Thyroid gland (tissue), 4 donors: ENCODE measurements at regions not wholly inside any gene's neighbourhood (a gene's known extent, or its start where the extent isn't known, plus 50 kb on each side); places are given as distances from the start of the nearest gene placed in this dataset.
"Not testable (repeated sequence)": the region's sequence is repeated elsewhere in the genome, so short reads cannot be mapped to it uniquely, and the experiment has no call there.

Source experiments
- DNase-seq, 2 donors: peaks; one replicate each; pipeline ENCODE4 v3.0.0-alpha.2; 2019
- H3K27ac ChIP-seq, 3 donors: fragments of 200-600 bp; sonication (generic); 1 replicate in 2 of 3; 2 replicates in 1 of 3; pipeline ENCODE4 v1.5.1; 2016 to 2019; ENCODE audit warnings: mild to moderate bottlenecking in 1 of 3, moderate library complexity in 1 of 3
- H3K27me3 ChIP-seq: fragments of 200-600 bp; sonication (generic); one replicate; pipeline ENCODE4 v1.5.1; 2019
- H3K36me3 ChIP-seq, 2 donors: fragments of 200-600 bp; sonication (generic); one replicate each; pipeline ENCODE4 v1.5.1; 2016 to 2019
- H3K4me1 ChIP-seq, 2 donors: fragments of 200-600 bp; sonication (generic); one replicate each; pipeline ENCODE4 v1.5.1; 2017 to 2019
- H3K4me3 ChIP-seq, 3 donors: fragments of 200-600 bp; sonication (generic); replicated peaks in 1 of 3; 1 replicate in 2 of 3; 2 replicates in 1 of 3; pipeline ENCODE4 v1.5.1; 2016; ENCODE audit warnings: mild to moderate bottlenecking in 1 of 3
- H3K9me3 ChIP-seq: fragments of 200-600 bp; sonication (generic); one replicate; pipeline ENCODE4 v1.5.1; 2017
- CTCF ChIP-seq, 6 experiments: fragments of 200-600 bp in 3 of 6; fragments of 450-650 bp in 3 of 6; sonication (generic) in 3 of 6; IDR thresholded peaks; one replicate each; pipeline ENCODE4 v1.5.1; 2016 to 2019; ENCODE audit warnings: antibody characterized with exemption in 6 of 6, mild to moderate bottlenecking in 2 of 6, inconsistent platforms in 1 of 6, moderate library complexity in 1 of 6
- POLR2A ChIP-seq, 2 donors: fragments of 450-650 bp; IDR thresholded peaks; one replicate each; pipeline ENCODE4 v1.6.1; 2017; ENCODE audit warnings: antibody characterized with exemption in 2 of 2, mild to moderate bottlenecking in 2 of 2, moderate library complexity in 1 of 2
- WGBS, 2 donors: methylation state at CpG; one replicate each; pipeline ENCODE4 v1.1.5; 2017; 5-methylcytosine and 5-hydroxymethylcytosine counted together
- intact Hi-C: fragments of 100-400 bp; cut with DNase I; formaldehyde crosslinking; loops from one replicate; pipeline ENCODE4 v1.15.1; 2023

GRCh38 chr3:59171491-59171890, 121.7 kb upstream of the CFAP20DC start:
- intact Hi-C loops: no loop called here
- WGBS, 2 donors: 80 to 87% methylated on average over 1 of the region's 1 CpG

DNA sequence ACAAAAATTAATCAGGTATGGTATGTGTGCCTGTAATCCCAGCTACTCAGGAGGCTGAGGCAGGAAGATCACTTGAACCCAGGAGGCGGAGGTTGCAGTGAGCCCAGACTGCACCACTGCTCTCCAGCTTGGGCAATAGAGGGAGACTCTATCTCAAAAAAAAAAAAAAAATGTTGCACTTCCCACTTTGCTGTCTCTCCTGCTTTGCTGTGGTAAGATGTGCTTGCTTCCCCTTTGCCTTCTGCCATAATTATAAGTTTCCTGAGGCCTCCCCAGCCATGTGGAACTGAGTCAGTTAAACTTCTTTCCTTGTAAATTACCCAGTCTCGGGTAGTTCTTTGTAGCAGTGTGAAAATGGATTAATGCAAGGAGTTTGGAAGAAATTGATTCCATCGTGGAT, 120.3 kb upstream of the CFAP20DC start:
- DNase-seq, H3K9me3 ChIP-seq, H3K4me1 ChIP-seq, H3K27ac ChIP-seq, H3K27me3 ChIP-seq, intact Hi-C loops, H3K4me3 ChIP-seq, H3K36me3 ChIP-seq: not testable (repeated sequence)
- WGBS, 2 donors: 91% methylated on average over 3 of the region's 3 CpGs

More at GRCh38 chr3:59171491-59171890, 121.7 kb upstream of the CFAP20DC start:
- no peaks in the 10 kb centered on the region for H3K36me3 ChIP-seq
- TF ChIP-seq CTCF (IDR thresholded peaks at IDR 0.05) (no peak), POLR2A (IDR thresholded peaks at IDR 0.05) (no peak)
- H3K4me3 ChIP-seq: no peak overlapping the region
- H3K4me1 ChIP-seq: no peaks in the 10 kb centered on the region
- H3K27me3 ChIP-seq: no peaks in the 10 kb centered on the region
- DNase-seq: no peak
- no peak overlapping the region for H3K27ac ChIP-seq
- H3K9me3 ChIP-seq: no peaks in the 10 kb centered on the region

GRCh38 chr3:59167756-59168155, 117.9 kb upstream of the CFAP20DC start:
- H3K27me3 ChIP-seq: no peaks in the 10 kb centered on the region
- H3K4me1 ChIP-seq: no peaks in the 10 kb centered on the region
- TF ChIP-seq CTCF (IDR thresholded peaks at IDR 0.05) (no peak), POLR2A (IDR thresholded peaks at IDR 0.05) (no peak)
- H3K4me3 ChIP-seq: no peak overlapping the region
- no peaks in the 10 kb centered on the region for H3K9me3 ChIP-seq
- DNase-seq: no peak
- no peak overlapping the region for H3K27ac ChIP-seq
- intact Hi-C loops: no loop called here
- 92% methylated on average over 1 of the region's 1 CpG for WGBS, 2 donors
- no peaks in the 10 kb centered on the region for H3K36me3 ChIP-seq

DNA sequence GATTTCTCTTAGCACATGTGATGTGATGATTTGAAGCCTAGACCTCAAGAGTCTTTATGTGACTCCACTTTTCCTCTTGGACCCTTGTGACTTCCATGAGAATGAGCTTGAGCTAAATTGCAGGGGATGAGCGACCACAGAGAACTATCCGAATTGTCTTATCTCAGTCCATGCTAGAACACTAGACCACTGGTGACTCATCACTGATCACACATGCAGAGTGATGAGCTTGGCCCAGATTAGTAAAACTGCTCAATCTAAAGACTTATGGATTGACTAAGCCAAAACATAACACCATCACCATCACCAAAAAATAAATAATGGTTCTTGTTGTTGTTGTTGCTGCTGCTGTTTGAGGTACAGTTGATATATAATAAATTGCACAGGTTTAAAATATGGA, 114.1 kb upstream of the CFAP20DC start:
- no peaks in the 10 kb centered on the region for H3K36me3 ChIP-seq
- WGBS, 2 donors: 86 to 91% methylated on average over 2 of the region's 2 CpGs
- TF ChIP-seq CTCF (IDR thresholded peaks at IDR 0.05) (no peak), POLR2A (IDR thresholded peaks at IDR 0.05) (no peak)

DNA sequence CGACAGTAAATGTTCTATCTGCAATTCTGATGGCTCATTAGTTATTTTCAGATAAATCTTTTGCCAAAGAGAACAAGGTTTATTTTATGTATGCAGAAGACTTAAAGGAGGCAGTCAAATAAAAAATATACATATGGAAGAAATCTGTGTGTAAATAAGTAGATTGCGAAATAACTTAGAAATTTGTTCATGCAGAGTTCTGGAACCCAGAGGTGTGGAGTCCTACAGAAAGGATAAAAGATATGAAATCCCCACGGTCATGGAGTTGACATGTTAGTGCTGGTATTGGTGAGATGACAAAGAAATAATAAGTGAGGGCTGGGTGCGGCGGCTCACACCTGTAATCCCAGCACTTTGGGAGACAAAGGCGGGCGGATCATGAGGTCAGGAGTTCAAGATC, 111.2 kb upstream of the CFAP20DC start:
- intact Hi-C loops: no loop called here
- no peak for DNase-seq
- TF ChIP-seq POLR2A (IDR thresholded peaks at IDR 0.05) (no peak), CTCF (IDR thresholded peaks at IDR 0.05) (no peak)
- no peaks in the 10 kb centered on the region for H3K27me3 ChIP-seq
- WGBS, 2 donors: 93 to 94% methylated on average over 7 of the region's 7 CpGs
- H3K4me1 ChIP-seq: no peaks in the 10 kb centered on the region
- H3K36me3 ChIP-seq: no peaks in the 10 kb centered on the region
- H3K9me3 ChIP-seq: no peaks in the 10 kb centered on the region
- no peak overlapping the region for H3K4me3 ChIP-seq
- no peak overlapping the region for H3K27ac ChIP-seq

More for the DNA sequence above, 114.1 kb upstream of the CFAP20DC start:
- DNase-seq: no peak
- no peaks in the 10 kb centered on the region for H3K9me3 ChIP-seq
- no peak overlapping the region for H3K4me3 ChIP-seq
- intact Hi-C loops: no loop called here
- H3K27ac ChIP-seq: no peak overlapping the region
- H3K27me3 ChIP-seq: no peaks in the 10 kb centered on the region
- no peaks in the 10 kb centered on the region for H3K4me1 ChIP-seq
